ENCODE measurements at regions not wholly inside any gene's neighbourhood (a gene's known extent, or its start where the extent isn't known, plus 50 kb on each side); places are given as distances from the start of the nearest gene placed in this dataset.

DNA sequence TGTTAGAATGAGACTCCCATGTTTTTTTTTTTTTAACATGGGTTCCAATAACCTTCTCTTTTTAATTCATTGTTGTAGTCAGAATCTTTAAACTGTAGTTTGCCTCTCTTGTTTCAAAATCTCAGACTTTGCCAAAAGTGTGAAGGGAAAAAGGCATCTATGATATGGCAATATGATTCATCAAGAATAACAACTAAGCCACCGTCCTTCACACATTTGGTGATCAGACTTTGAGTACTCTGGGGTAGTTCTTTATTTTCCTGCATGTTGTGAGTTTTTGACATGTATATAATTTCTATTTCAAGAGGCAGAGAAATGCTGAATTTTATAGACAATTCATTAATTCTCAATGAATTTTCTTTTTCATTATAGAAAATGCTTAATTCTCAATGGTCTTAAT is 53.5 kb upstream of the CERS6 start:
- H3K4me3 ChIP-seq (ENCODE audit: low read depth, low read length): no peak overlapping the region
- DNase-seq (ENCODE audit: low read depth): no peak
- TF ChIP-seq, protein P1, sequence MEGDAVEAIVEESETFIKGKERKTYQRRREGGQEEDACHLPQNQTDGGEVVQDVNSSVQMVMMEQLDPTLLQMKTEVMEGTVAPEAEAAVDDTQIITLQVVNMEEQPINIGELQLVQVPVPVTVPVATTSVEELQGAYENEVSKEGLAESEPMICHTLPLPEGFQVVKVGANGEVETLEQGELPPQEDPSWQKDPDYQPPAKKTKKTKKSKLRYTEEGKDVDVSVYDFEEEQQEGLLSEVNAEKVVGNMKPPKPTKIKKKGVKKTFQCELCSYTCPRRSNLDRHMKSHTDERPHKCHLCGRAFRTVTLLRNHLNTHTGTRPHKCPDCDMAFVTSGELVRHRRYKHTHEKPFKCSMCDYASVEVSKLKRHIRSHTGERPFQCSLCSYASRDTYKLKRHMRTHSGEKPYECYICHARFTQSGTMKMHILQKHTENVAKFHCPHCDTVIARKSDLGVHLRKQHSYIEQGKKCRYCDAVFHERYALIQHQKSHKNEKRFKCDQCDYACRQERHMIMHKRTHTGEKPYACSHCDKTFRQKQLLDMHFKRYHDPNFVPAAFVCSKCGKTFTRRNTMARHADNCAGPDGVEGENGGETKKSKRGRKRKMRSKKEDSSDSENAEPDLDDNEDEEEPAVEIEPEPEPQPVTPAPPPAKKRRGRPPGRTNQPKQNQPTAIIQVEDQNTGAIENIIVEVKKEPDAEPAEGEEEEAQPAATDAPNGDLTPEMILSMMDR (IDR thresholded peaks at IDR 0.05; ENCODE audit: insufficient read depth, low read depth, low read length): no peak

- TF ChIP-seq, protein P1 (IDR thresholded peaks at IDR 0.05; ENCODE audit: insufficient read depth, low read depth, low read length): no peak
- DNase-seq (ENCODE audit: low read depth): no peak
- H3K4me3 ChIP-seq (ENCODE audit: low read depth, low read length): no peak overlapping the region
Measured at GRCh38 chr2:168403736-168404135, 52.3 kb upstream of the CERS6 start.

DNA sequence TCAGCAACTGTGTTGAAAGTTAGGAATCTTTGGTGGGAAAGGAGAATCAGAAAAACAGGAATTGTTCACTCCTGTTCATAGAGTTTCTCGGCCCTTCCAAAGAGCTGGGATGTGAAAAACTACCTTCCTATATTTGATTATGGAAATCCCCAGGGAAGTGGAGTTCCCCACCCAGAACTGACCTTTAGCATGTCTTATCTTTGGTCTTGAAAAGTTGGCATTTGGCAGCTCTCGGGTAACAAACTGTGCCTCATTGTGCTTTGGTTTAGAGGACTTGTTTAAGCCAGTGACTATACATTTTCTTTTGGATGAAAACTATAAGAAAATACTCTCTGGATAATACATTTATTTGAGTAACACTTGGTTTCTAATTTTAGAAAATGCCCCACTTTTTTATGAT is 51.3 kb upstream of the CERS6 start:
- TF ChIP-seq, protein P1 (IDR thresholded peaks at IDR 0.05; ENCODE audit: insufficient read depth, low read depth, low read length): no peak
- DNase-seq (ENCODE audit: low read depth): no peak
- H3K4me3 ChIP-seq (ENCODE audit: low read depth, low read length): no peak overlapping the region
